A673 (cell line): ENCODE measurements at regions not wholly inside any gene's neighbourhood (a gene's known extent, or its start where the extent isn't known, plus 50 kb on each side); places are given as distances from the start of the nearest gene placed in this dataset.

Experiments
- BruUV-seq: library from RNA; stranded (reverse); fragments of 400-500 nt; replicated peaks from 2 replicates; lab custom pipeline; 2021; lab: Mats Ljungman, UMichigan
- CTCF ChIA-PET: fragments of 300-600 bp; sonication (Branson Sonifier 250); formaldehyde crosslinking; loops from one replicate; lab custom pipeline; 2022; ENCODE audit warnings: antibody characterized with exemption; lab: Charles Lee
- POLR2A ChIA-PET: fragments of 300-600 bp; sonication (Branson Sonifier 250); formaldehyde crosslinking; loops from one replicate; lab custom pipeline; 2022; ENCODE audit warnings: antibody characterized with exemption; ENCODE audit not compliant: low non-redundant PET; lab: Charles Lee
- DNase-seq: peaks from one replicate; pipeline ENCODE4 v3.0.0-alpha.2; 2015; ENCODE audit warnings: low spot score
- H3K27ac ChIP-seq: fragments of 200-600 bp; sonication (generic); 2 replicates; pipeline ENCODE4 v1.5.1; 2016; ENCODE audit warnings: mixed run types, low read depth, mild to moderate bottlenecking, mixed read lengths, antibody characterized with exemption, low read length; ENCODE audit not compliant: poor library complexity, severe bottlenecking
- H3K27me3 ChIP-seq: fragments of 200-600 bp; sonication (generic); replicated peaks from 2 replicates; pipeline ENCODE4 v1.6.1; 2017; ENCODE audit warnings: mixed run types, low read depth, mild to moderate bottlenecking, mixed read lengths, antibody characterized with exemption, low read length; ENCODE audit not compliant: insufficient read depth, poor library complexity
- H3K36me3 ChIP-seq: fragments of 200-600 bp; sonication (generic); 2 replicates; pipeline ENCODE4 v1.6.1; 2016; ENCODE audit warnings: mixed run types, mild to moderate bottlenecking, mixed read lengths, antibody characterized with exemption, low read length; ENCODE audit not compliant: insufficient read depth, poor library complexity, severe bottlenecking
- H3K4me1 ChIP-seq: fragments of 200-600 bp; sonication (generic); 2 replicates; pipeline ENCODE4 v1.6.1; 2017; ENCODE audit warnings: mixed run types, mild to moderate bottlenecking, mixed read lengths, antibody characterized with exemption, low read length; ENCODE audit not compliant: insufficient read depth, poor library complexity, severe bottlenecking
- H3K4me3 ChIP-seq: fragments of 200-600 bp; sonication (generic); 2 replicates; pipeline ENCODE4 v1.5.1; 2016; ENCODE audit warnings: low read depth, mixed run types, mild to moderate bottlenecking, mixed read lengths, low read length; ENCODE audit not compliant: poor library complexity, severe bottlenecking
- H3K9me3 ChIP-seq: fragments of 200-600 bp; sonication (generic); 2 replicates; pipeline ENCODE4 v1.6.1; 2016; ENCODE audit warnings: mixed run types, low read depth, mild to moderate bottlenecking, mixed read lengths, antibody characterized with exemption, low read length; ENCODE audit not compliant: poor library complexity, severe bottlenecking
- CTCF ChIP-seq: fragments of 300-800, 200-600 bp; sonication (generic); conservative IDR thresholded peaks from 2 replicates; pipeline ENCODE4 v1.5.1; 2017; ENCODE audit warnings: low read depth, mild to moderate bottlenecking, antibody characterized with exemption, low read length, moderate library complexity, mixed read lengths
- EZH2 ChIP-seq: fragments of 200-600 bp; sonication (generic); IDR thresholded peaks from 2 replicates; pipeline ENCODE4 v1.6.1; 2017; ENCODE audit warnings: borderline replicate concordance, low read depth, mild to moderate bottlenecking, mixed read lengths, antibody characterized with exemption, low read length; ENCODE audit not compliant: poor library complexity, severe bottlenecking
- intact Hi-C: fragments of 100-400 bp; cut with micrococcal nuclease; formaldehyde crosslinking; loops from one replicate; pipeline ENCODE4 v1.10.0; 2022; ENCODE audit not compliant: unreplicated experiment

- H3K27ac ChIP-seq, result no peak overlapping the region
- POLR2A ChIA-PET, result no interaction called here
- BruUV-seq, result no TSS peak
- DNase-seq, result no peak
- H3K4me1 ChIP-seq, result no peaks in the 10 kb centered on the region
- TF ChIP-seq CTCF (no peak), EZH2 (no peak)
- H3K27me3 ChIP-seq, result no peaks in the 10 kb centered on the region
- CTCF ChIA-PET, result no interaction called here
- no peaks in the 10 kb centered on the region for H3K9me3 ChIP-seq
- intact Hi-C loops, result loop anchor here (10.0 kb wide), 1 partner anchor 988 kb away; no protein-coding TSS in a partner anchor
- no peak overlapping the region for H3K4me3 ChIP-seq
- no peaks in the 10 kb centered on the region for H3K36me3 ChIP-seq
These were observed 687.0 kb downstream of the CETN3 start for GRCh38 chr5:89722538-89722937.

DNA sequence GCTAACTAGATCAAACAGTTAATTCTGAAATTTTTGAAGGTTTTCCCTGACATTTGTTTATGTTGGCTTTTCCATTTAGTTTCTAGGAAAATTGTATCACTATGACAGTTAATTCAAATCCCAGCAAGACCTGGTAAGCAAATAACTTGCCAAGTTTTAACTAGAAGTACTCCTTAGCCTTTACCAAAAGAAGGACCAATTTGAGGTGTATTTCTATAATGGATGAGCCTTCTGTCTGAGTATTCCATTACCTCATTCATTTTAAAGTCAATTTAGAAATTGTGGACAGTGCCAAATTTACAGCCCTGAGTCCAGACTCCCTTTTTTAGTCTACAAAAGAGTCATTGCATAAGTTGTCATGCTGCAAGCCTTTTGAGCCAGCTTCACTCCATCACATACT, 687.6 kb downstream of the CETN3 start:
- ChIA-PET CTCF (no interaction called here), POLR2A (no interaction called here)
- Histone ChIP-seq H3K4me1 (no peaks in the 10 kb centered on the region), H3K36me3 (no peaks in the 10 kb centered on the region), H3K27ac (no peak overlapping the region), H3K9me3 (no peaks in the 10 kb centered on the region), H3K4me3 (no peak overlapping the region), H3K27me3 (no peaks in the 10 kb centered on the region)
- DNase-seq, result no peak
- TF ChIP-seq EZH2, result no peak
- TF ChIP-seq CTCF, result no peak
- BruUV-seq, result no TSS peak
- intact Hi-C loops, result loop anchor here (10.0 kb wide), 1 partner anchor 987 kb away; no protein-coding TSS in a partner anchor

DNA sequence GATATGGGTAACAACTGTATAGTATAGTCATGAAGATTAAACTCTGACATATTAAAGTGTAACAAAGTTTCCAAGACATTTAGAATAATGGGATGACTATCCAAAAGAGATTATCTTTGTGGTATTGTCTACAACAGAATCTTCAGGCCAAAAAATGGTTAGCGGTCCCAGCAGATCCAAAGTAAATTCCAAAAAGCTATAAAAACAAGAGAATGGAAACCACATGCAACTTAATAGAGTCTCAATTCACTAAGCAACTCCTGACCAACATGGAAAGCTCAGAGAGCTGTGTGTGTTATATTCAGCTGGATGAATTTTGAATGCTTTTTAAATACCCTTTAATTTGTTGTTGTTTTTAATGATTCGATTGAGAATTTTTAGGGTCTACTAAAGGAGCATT, 688.2 kb downstream of the CETN3 start:
- Histone ChIP-seq H3K36me3 (no peaks in the 10 kb centered on the region), H3K4me1 (no peaks in the 10 kb centered on the region), H3K27me3 (no peaks in the 10 kb centered on the region), H3K27ac (no peak overlapping the region), H3K9me3 (no peaks in the 10 kb centered on the region), H3K4me3 (no peak overlapping the region)
- POLR2A ChIA-PET, result no interaction called here
- TF ChIP-seq EZH2, result no peak
- TF ChIP-seq CTCF, result no peak
- DNase-seq, result no peak
- intact Hi-C loops, result loop anchor here (10.0 kb wide), 1 partner anchor 987 kb away; no protein-coding TSS in a partner anchor
- CTCF ChIA-PET, result no interaction called here
- BruUV-seq, result no TSS peak
